BJ (cell line): ENCODE measurements at regions not wholly inside any gene's neighbourhood (a gene's known extent, or its start where the extent isn't known, plus 50 kb on each side); places are given as distances from the start of the nearest gene placed in this dataset.

ENCODE experiments used
- CTCF ChIA-PET: fragments of 350-600 bp; formaldehyde crosslinking; extraction: SDS; loops from one replicate; lab custom pipeline; 2021; ENCODE audit warnings: antibody characterized with exemption, inconsistent platforms; lab: Yijun Ruan, JAX
- POLR2A ChIA-PET: fragments of 300-600 bp; sonication (Branson Sonifier 250); formaldehyde crosslinking; extraction: SDS; loops from one replicate; lab custom pipeline; 2021; ENCODE audit warnings: antibody characterized with exemption; lab: Charles Lee
- DNase-seq: peaks from one replicate; pipeline ENCODE4 v3.0.0-alpha.2; 2011; ENCODE audit warnings: low read depth
- H3K27me3 ChIP-seq: 2 replicates; pipeline ENCODE4 v1.6.0; 2011; ENCODE audit warnings: low read length; ENCODE audit not compliant: control insufficient read depth, insufficient read depth
- H3K36me3 ChIP-seq: 2 replicates; pipeline ENCODE4 v1.5.1; 2011; ENCODE audit warnings: low read length; ENCODE audit not compliant: control insufficient read depth, insufficient read depth
- H3K4me3 ChIP-seq: 2 replicates; pipeline ENCODE4 v1.5.1; 2011; ENCODE audit warnings: low read depth, mild to moderate bottlenecking, control low read depth, low read length
- CTCF ChIP-seq: IDR thresholded peaks from 2 replicates; pipeline ENCODE4 v1.5.1; 2011; ENCODE audit warnings: low read depth, mild to moderate bottlenecking, control low read depth, inconsistent platforms, low read length, moderate library complexity; ENCODE audit not compliant: insufficient read depth

GRCh38 chr5:4078544-4078943, 482.9 kb downstream of the IRX1 start:
- H3K36me3 ChIP-seq, result no peaks in the 10 kb centered on the region
- TF ChIP-seq CTCF, result no peak
- no peaks in the 10 kb centered on the region for H3K27me3 ChIP-seq
- ChIA-PET POLR2A (no interaction called here), CTCF (no interaction called here)
- no peak for DNase-seq
- no peak overlapping the region for H3K4me3 ChIP-seq

DNA sequence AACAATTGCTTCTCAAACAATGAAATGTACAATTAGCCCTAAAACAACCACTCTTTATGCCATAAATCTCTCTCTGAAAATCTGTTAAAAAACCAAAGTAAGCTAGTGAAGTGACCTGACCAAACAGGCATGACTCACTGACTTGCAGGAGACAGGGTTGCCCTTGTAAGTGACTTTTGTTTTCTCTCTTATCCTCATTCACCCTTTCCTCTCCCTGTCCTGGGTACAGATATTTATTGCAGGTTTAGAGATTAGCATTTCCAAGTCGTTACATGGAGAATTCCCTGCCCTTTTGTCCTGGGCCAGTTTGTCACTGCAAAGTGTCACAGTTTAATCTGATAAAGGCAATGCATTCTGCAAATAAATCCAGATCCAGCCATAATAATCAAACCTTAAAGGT, 484.2 kb downstream of the IRX1 start:
- ChIA-PET CTCF (no interaction called here), POLR2A (no interaction called here)
- TF ChIP-seq CTCF, result no peak
- no peak for DNase-seq
- Histone ChIP-seq H3K4me3 (no peak overlapping the region), H3K27me3 (no peaks in the 10 kb centered on the region), H3K36me3 (no peaks in the 10 kb centered on the region)

- Histone ChIP-seq H3K27me3 (no peaks in the 10 kb centered on the region), H3K4me3 (no peak overlapping the region), H3K36me3 (no peaks in the 10 kb centered on the region)
- TF ChIP-seq CTCF, result no peak
- no peak for DNase-seq
- POLR2A ChIA-PET, result no interaction called here
- CTCF ChIA-PET, result no interaction called here
Measured at GRCh38 chr5:4080370-4080769, 484.7 kb downstream of the IRX1 start.

GRCh38 chr5:4081059-4081458, 485.4 kb downstream of the IRX1 start:
- DNase-seq, result no peak
- POLR2A ChIA-PET, result no interaction called here
- H3K4me3 ChIP-seq, result no peak overlapping the region
- CTCF ChIA-PET, result no interaction called here
- no peaks in the 10 kb centered on the region for H3K36me3 ChIP-seq
- no peak for TF ChIP-seq CTCF
- no peaks in the 10 kb centered on the region for H3K27me3 ChIP-seq

DNA sequence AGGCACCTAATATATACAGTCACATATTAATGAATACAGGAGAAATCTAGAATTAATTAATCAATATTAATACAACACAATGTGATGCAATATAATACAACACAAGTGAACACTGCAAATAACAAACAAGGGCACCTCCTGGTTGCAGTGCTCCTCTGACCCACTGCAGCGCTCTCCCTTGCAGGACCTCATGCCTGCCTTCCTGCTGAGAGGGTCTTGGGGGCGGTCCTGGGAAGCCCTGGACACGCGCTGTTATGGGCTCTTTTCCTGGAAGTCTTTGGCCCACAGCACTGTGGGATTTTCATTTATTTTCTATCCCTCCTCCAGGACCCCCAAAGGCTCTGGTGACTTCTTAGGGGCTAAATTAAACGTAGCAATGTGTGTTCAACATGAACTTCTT, 485.8 kb downstream of the IRX1 start:
- ChIA-PET CTCF (no interaction called here), POLR2A (no interaction called here)
- no peaks in the 10 kb centered on the region for H3K27me3 ChIP-seq
- no peak for DNase-seq
- H3K4me3 ChIP-seq, result no peak overlapping the region
- no peak for TF ChIP-seq CTCF
- no peaks in the 10 kb centered on the region for H3K36me3 ChIP-seq
